Hepatocyte (in vitro differentiated cells): ENCODE measurements at regions not wholly inside any gene's neighbourhood (a gene's known extent, or its start where the extent isn't known, plus 50 kb on each side); places are given as distances from the start of the nearest gene placed in this dataset.
"Not testable (repeated sequence)": the region's sequence is repeated elsewhere in the genome, so short reads cannot be mapped to it uniquely, and the experiment has no call there.

Experiments
- DNase-seq: peaks from one replicate; pipeline ENCODE4 v3.0.0-alpha.2; 2016; ENCODE audit warnings: low spot score
- H2AFZ ChIP-seq: fragments of 200-600 bp; sonication (generic); 2 replicates; pipeline ENCODE4 v1.6.0; 2016; ENCODE audit warnings: antibody characterized with exemption, mild to moderate bottlenecking
- H3K27ac ChIP-seq: fragments of 200-600 bp; sonication (generic); 2 replicates; pipeline ENCODE4 v1.5.1; 2016; ENCODE audit warnings: mild to moderate bottlenecking
- H3K27me3 ChIP-seq: fragments of 200-600 bp; sonication (generic); 2 replicates; pipeline ENCODE4 v1.6.1; 2016
- H3K36me3 ChIP-seq: fragments of 200-600 bp; sonication (generic); replicated peaks from 2 replicates; pipeline ENCODE4 v1.5.1; 2016; ENCODE audit warnings: low read depth; ENCODE audit not compliant: insufficient read depth
- H3K4me1 ChIP-seq: fragments of 200-600 bp; sonication (generic); 2 replicates; pipeline ENCODE4 v1.5.1; 2016; ENCODE audit warnings: mild to moderate bottlenecking, moderate library complexity; ENCODE audit not compliant: insufficient read depth
- H3K4me2 ChIP-seq: fragments of 200-600 bp; sonication (generic); 2 replicates; pipeline ENCODE4 v1.6.0; 2016
- H3K4me3 ChIP-seq: fragments of 200-600 bp; sonication (generic); 2 replicates; pipeline ENCODE4 v1.5.1; 2016; ENCODE audit warnings: mild to moderate bottlenecking
- H3K79me2 ChIP-seq: fragments of 200-600 bp; sonication (generic); 2 replicates; pipeline ENCODE4 v1.6.0; 2017; ENCODE audit warnings: mild to moderate bottlenecking
- H3K9me2 ChIP-seq: fragments of 200-600 bp; sonication (generic); replicated peaks from 2 replicates; pipeline ENCODE4 v1.6.0; 2017; ENCODE audit warnings: mild to moderate bottlenecking; ENCODE audit not compliant: insufficient read depth
- H3K9me3 ChIP-seq: fragments of 200-600 bp; sonication (generic); 2 replicates; pipeline ENCODE4 v1.5.1; 2016; ENCODE audit warnings: low read depth, mild to moderate bottlenecking
- H4K20me1 ChIP-seq: fragments of 200-600 bp; sonication (generic); 2 replicates; pipeline ENCODE4 v1.6.0; 2016; ENCODE audit warnings: mild to moderate bottlenecking; ENCODE audit not compliant: insufficient read depth, poor library complexity, severe bottlenecking
- EZH2 ChIP-seq: fragments of 200-600 bp; sonication (generic); IDR thresholded peaks from 2 replicates; pipeline ENCODE4 v1.6.1; 2016; ENCODE audit warnings: antibody characterized with exemption, mild to moderate bottlenecking, borderline replicate concordance
- EZH2phosphoT487 ChIP-seq: fragments of 200-600 bp; sonication (generic); IDR thresholded peaks from one replicate; pipeline ENCODE4 v1.6.1; 2018; ENCODE audit warnings: antibody characterized with exemption, mild to moderate bottlenecking, low read depth, moderate library complexity; ENCODE audit not compliant: unreplicated experiment, severe bottlenecking
- WGBS: methylation state at CpG from one replicate; pipeline ENCODE4 v1.1.6; 2016; ENCODE audit warnings: low lambda C conversion rate; ENCODE audit errors: missing lambda C conversion rate; 5-methylcytosine and 5-hydroxymethylcytosine counted together
- TF ChIP-seq, protein P1 (sequence below): fragments of 200-600 bp; sonication (generic); IDR thresholded peaks from 2 replicates; pipeline ENCODE4 v1.5.1; 2016; ENCODE audit warnings: antibody characterized with exemption, mild to moderate bottlenecking; ENCODE audit not compliant: poor library complexity

DNA sequence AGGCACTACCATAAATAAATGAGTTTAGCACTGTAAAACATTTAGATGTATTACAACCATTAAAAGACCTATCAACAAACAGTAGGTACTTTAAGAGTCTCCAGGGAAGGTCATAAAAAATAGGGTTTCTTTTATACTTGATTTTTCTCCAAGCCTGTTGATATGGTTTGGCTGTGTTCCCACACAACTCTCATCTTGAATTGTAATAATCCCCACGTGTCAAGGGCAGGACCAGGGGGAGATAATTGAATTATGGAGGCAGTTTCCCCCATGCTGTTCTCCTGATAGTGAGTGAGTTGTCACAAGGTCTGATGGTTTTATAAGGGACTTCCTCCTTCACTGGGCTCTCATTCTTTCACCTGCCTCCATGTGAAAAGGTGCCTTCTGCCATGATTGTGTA is 468.9 kb upstream of the UBE2E2 start:
- no peak for DNase-seq
- Histone ChIP-seq H3K9me2 (no peaks in the 10 kb centered on the region), H3K4me1 (no peaks in the 10 kb centered on the region), H2AFZ (no peak overlapping the region), H3K36me3 (no peaks in the 10 kb centered on the region), H3K27me3 (no peaks in the 10 kb centered on the region), H4K20me1 (no peaks in the 10 kb centered on the region), H3K4me3 (no peak overlapping the region), H3K4me2 (no peak overlapping the region), H3K27ac (no peak overlapping the region), H3K9me3 (no peaks in the 10 kb centered on the region), H3K79me2 (no peaks in the 10 kb centered on the region)
- 6% methylated on average over 1 of the region's 1 CpG for WGBS
- TF ChIP-seq EZH2phosphoT487, result no peak
- no peak for TF ChIP-seq EZH2
- TF ChIP-seq, protein P1, sequence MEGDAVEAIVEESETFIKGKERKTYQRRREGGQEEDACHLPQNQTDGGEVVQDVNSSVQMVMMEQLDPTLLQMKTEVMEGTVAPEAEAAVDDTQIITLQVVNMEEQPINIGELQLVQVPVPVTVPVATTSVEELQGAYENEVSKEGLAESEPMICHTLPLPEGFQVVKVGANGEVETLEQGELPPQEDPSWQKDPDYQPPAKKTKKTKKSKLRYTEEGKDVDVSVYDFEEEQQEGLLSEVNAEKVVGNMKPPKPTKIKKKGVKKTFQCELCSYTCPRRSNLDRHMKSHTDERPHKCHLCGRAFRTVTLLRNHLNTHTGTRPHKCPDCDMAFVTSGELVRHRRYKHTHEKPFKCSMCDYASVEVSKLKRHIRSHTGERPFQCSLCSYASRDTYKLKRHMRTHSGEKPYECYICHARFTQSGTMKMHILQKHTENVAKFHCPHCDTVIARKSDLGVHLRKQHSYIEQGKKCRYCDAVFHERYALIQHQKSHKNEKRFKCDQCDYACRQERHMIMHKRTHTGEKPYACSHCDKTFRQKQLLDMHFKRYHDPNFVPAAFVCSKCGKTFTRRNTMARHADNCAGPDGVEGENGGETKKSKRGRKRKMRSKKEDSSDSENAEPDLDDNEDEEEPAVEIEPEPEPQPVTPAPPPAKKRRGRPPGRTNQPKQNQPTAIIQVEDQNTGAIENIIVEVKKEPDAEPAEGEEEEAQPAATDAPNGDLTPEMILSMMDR, result no peak

DNA sequence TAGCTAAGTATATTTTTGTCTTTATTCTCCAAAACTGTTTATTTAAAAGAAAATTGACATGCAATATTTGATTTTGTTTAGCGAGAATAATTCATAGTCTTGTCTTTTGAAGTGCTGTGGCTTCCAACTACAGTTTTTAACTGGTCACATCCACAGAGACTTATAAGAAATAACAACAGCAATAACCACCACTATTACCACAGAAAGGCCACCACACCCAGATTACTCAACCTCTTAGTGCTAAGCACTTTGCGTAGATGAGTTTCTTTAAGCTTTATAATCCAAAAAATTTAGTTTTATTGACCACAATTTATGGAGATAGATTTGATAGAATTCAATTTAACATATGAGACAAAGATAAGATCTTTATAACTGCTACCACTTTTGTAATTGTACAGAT is 468.4 kb upstream of the UBE2E2 start:
- DNase-seq, result no peak
- Histone ChIP-seq H2AFZ (no peak overlapping the region), H3K4me1 (no peaks in the 10 kb centered on the region), H3K9me3 (no peaks in the 10 kb centered on the region), H3K36me3 (no peaks in the 10 kb centered on the region), H3K79me2 (no peaks in the 10 kb centered on the region), H3K27me3 (no peaks in the 10 kb centered on the region), H3K4me3 (no peak overlapping the region), H3K27ac (peak overlapping the region; percentile 6), H4K20me1 (no peaks in the 10 kb centered on the region), H3K9me2 (no peaks in the 10 kb centered on the region), H3K4me2 (no peak overlapping the region)
- TF ChIP-seq EZH2phosphoT487 (no peak), EZH2 (no peak)
- TF ChIP-seq, protein P1, result no peak
- 91% methylated on average over 2 of the region's 2 CpGs for WGBS

DNA sequence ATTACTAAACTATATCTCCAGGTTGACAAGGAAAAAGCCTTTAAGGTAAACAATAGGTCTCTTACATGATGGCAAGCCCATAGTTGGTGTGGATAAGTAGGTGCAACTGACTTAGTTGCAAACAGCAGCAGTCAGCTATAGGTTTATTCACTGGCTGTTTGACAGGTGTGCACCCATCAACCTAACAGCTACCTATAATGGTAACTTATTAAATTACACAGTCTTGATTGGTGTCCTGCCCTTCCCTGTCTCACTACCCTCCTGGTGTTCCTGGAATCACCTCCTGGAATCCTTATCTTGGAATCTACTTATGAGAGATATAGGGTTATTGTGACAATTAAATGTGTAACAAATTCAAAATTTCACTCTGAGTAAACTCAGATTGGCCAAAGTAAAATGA is 467.8 kb upstream of the UBE2E2 start:
- Histone ChIP-seq H3K27me3 (no peaks in the 10 kb centered on the region), H3K4me1 (no peaks in the 10 kb centered on the region), H3K4me2 (no peak overlapping the region), H3K9me2 (no peaks in the 10 kb centered on the region), H2AFZ (no peak overlapping the region), H4K20me1 (no peaks in the 10 kb centered on the region), H3K4me3 (no peak overlapping the region), H3K9me3 (no peaks in the 10 kb centered on the region), H3K79me2 (no peaks in the 10 kb centered on the region), H3K36me3 (no peaks in the 10 kb centered on the region), H3K27ac (no peak overlapping the region)
- TF ChIP-seq, protein P1, result no peak
- TF ChIP-seq EZH2 (no peak), EZH2phosphoT487 (no peak)
- no peak for DNase-seq

DNA sequence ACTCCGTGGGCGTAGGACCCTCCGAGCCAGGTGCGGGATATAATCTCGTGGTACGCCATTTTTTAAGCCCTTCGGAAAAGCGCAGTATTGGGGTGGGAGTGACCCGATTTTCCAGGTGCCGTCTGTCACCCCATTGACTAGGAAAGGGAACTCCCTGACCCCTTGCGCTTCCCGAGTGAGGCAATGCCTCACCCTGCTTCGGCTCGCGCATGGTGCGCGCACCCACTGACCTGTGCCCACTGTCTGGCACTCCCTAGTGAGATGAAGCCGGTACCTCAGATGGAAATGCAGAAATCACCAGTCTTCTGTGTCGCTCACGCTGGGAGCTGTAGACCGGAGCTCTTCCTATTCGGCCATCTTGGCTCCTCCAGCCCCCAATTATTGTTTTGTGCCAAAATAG is 459.7 kb upstream of the UBE2E2 start:
- not testable (repeated sequence) for DNase-seq, H3K36me3 ChIP-seq, H3K79me2 ChIP-seq, H4K20me1 ChIP-seq, H3K27me3 ChIP-seq, H2AFZ ChIP-seq, H3K4me2 ChIP-seq, H3K9me3 ChIP-seq, H3K9me2 ChIP-seq, H3K27ac ChIP-seq, H3K4me3 ChIP-seq, H3K4me1 ChIP-seq
- WGBS, result 86% methylated on average over 22 of the region's 22 CpGs
